ENCODE measurements at regions not wholly inside any gene's neighbourhood (a gene's known extent, or its start where the extent isn't known, plus 50 kb on each side); places are given as distances from the start of the nearest gene placed in this dataset.

DNA sequence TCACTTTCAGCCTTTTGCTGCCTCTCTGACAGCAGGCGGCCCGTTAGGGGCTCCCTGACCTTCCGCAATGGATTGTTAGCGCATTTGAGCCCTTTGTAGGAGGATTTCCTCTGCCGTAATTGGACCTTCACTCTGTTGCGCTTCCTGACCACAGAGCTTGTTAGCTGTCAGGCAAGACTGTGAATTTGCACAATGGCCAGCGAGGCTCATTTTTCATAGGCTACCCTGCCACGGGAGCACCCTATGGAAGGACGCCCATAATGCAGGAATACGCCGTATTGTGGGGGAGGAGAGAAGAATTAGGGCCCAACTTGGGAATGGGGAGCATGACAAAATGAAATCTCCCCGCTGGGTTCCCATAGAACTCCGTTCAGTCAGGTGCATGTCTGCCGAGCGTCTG lies 205.2 kb upstream of the NLRP1 start:
- DNase-seq = no peak

DNA sequence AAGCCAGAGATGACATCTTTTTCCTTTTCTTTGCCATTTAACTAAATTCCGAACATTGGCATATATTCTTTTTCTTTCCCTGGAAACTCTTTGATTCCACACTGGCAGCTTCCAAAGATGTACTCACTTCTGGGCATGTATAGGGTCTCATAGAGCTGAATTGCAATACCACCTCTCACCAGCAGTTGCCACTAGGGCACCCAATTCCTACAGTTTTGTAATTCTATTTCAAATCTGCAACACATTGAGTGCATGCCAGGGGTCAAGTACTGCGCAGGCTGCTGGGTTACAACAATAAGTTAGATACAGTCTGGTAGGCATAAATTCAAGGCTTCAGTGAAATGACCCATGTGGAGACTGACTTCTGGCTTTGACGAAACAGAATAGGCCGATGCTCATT lies 208.8 kb upstream of the NLRP1 start:
- no peak for DNase-seq

DNA sequence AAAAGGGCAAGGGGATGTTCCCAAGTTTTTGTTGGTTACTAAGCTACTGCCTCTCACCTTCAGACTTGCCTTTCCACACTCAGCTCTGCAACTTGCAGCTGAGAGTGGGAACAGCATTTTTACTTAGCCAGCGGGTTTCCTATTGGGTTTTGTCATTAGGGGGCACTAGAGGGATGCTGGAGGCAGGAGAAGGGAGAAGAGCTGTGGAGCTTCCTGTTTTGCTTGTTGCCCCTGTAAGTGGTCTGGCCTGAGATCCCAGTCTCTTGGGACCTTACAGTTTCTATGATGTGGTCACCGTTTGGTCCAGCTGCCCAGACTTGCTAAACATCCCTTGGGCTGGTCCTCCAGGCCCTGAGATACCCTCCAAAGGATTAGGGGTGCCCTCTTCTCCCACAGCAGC lies 209.6 kb upstream of the NLRP1 start:
- no peak for DNase-seq

DNA sequence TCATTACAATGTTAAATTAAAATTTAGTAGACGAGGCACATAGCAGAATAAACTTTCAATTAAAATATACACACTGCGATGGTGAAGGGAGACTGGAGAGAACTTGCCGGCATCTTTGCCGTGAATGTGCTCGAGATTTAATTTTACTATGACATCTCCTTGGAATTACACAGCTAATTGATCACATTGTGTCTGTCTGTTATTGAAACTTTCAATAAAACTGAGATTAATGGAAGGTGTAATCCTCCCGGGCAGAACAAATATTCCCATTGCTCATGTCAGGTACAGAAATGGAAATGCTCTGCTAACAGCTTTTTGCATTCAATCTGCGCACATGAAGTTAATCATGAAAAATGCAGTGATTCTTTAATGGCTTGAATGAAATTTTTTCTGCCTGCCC lies 210.1 kb upstream of the NLRP1 start:
- no peak for DNase-seq

DNA sequence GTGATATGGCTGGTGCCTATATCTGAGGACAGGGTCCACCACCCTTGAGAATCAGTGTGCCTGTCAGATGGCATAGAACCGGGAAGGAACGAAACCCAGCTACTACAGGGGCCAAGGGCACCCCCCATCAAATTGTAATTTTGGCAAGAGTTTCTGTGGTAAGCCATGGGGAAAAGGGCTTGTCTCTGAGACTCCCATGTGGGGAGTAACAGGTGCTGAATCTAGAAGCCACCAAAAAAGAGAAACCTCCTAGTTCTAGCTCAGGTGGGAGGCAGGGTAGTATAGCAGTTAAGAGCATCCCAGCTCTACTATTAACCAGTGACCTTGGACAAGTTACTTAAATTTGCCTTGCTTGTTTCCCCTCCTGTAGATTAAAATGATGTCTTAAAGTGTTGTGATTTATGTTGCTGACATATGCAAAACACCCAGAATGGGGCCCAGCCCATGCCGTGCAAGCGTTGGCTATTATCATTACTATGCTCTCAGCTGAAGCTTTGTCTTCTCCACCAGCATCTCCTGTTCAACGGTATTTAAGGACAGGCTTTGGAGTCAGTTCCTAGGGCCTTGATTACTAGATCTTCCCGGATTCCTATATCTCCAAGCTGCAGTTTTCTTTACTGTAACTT lies 210.7 kb upstream of the NLRP1 start:
- DNase-seq = no peak

DNA sequence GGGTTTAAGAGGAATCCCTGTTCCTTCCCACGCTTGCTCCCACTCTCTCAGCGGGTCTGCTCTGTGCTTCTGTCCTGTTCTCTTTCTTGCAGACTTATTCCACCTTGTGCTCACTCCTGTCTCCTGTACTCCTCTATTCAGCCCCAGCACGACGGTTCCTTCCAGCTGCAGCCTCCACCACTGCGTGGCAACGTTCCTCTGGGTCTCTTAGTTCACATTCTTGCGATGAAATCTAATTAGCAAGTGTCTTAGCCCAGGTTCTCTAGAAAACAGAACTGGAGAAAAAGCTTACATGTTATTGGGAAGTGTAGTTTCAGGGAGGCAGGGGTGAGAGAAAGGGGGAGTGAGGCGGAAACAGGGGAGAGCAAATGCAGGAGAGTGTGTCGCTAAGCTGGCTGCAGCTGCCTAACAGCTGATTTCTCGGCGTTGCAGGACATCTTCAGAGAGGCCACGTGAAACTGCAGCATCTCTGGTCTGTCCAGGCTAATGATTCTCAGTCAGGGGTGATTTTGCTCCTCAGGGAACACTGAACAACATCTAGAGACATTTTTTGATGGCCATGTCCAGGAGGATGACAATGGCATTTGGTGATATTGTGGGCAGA lies 213.2 kb upstream of the NLRP1 start:
- DNase-seq = no peak

DNA sequence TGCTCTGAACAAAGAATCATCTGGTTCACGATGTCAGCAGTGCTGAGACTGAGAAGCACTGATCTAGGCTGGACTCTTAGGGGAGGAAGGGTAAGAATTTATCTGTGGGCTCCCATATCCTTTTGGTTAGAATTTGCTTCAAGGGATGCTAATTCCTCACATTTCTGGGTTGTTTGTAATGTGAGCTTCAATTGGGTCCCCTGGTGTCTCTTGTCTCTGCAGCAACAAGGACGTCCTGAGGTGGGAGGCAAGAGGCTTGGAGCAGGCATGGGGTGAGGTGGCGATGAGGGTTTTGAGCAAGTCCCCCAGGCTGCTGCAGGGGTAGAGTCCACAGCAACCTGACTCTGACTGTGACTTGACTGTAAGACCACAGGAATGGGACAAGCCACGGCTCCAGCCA lies 213.8 kb upstream of the NLRP1 start:
- DNase-seq = no peak

DNA sequence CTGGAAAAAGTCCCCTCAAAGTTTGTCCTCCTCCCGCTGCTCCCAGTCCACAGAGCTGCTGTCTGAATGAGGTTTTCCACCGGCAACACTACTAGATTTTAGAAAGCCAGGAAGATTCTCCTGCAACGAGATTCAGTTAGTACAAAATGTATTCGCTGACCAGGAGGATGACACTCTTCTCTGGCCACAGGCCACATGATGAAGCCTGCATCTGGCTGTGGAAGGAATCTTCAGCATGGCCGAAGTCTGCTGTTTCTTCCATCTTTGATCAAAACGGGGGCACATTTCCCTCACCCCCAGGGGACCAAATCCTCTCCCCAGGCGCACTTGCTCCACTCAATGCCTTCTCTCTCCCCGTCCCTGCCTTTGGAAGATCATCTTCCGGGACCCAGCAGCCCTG lies 215.8 kb upstream of the NLRP1 start:
- DNase-seq = no peak

DNA sequence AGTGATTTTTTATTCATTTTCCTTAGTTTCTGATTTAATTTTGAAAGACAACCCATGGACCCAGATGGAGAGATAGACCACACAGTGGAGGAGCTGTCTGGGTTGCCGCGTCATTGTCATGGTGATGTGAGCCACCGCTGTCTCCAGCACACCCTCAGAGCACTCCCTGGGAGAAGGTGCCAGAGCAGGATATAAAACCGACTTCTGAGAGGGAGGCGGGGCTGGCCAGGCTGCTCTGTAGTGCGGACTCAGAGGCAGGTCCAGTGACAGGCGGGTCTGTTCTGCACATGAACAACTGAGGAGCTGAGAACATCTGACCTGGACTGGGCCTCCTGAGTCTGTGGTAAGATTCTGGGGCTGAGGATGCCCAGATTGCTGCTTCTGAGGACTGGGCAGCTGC lies 216.3 kb upstream of the NLRP1 start:
- no peak for DNase-seq

DNA sequence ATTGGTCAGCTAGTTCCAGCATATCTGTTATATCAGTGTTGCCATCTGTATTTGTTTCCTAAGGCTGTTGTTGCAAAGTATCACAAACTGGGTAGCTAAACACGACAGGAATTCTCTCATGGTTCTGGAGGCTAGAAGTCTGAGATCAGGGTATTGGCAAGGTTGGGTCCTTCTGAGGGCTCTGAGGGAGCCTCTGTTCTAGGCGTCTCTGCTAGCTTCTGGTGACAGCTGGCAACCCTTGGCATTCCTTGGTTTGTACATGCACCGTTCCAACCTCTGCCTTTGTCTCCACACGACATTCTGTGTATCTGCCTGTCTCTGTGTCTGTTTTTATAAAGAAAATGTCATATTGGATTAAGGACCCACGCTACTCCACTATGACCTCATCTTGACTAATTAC lies 219.9 kb upstream of the NLRP1 start:
- DNase-seq = no peak

DNA sequence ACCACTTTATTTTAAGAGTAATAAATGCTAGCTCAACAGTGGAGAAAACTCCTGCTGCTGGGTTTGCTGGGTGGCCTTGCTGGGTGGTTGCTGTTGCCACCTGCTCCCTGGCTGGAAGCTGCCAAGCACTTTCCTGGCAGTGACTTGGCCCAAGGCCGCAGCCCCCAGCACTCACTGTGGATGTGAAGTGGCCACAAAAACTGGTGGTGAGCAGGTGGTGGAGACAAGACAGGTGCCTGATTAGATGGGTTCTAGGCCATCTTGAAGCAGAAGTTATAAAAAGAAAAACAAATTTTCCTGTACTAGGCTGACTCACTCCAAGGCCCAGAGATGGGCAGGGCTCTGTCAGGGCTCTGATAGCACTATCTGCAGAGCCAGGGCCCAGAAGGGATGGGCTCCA lies 224.7 kb upstream of the NLRP1 start:
- no peak for DNase-seq

DNA sequence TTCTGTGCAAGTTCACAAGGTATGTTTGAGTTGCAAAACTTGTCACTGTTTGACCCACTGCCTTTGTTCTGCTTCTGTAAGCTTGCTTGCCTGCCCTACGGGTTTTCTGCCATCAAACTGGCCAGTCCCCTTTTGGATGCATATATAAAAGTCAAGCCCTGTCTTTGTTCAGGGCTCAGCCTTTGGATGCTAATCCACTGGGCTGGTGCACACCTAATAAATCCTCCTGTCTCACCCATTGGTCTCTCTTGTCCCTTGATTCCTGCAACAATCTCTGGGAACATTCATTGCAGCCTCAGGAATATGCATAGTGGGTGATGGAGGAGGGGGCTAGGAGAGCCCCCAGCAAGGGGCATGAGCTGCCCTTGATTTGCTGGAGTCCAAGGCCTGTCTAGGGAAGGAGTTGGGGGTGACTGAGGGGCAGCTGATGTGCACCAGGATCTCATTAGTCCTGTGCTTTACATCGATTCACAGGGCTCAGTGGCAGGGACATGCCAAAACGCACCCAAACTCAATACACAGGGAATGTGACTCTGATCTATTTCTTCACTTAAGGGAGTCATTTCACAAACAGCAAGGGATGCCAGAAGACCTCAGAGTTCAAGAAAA lies 225.4 kb upstream of the NLRP1 start:
- DNase-seq = no peak

DNA sequence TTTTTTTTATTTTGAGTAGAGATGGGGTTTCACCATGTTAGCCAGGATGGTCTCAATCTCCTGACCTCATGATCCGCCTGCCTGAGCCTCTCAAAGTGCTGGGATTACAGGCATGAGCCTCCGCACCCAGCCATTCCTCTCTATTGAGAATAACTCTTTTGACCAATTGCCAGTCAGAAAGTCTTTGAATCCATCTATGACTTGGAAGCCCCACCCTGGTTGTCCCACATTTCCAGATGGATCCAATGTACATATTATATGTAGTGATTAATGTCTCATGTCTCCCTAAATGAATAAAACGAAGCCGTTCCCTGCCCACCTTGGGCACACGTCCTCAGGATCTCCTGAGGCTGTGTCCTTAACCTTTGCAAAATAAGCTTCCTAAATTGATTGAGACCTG lies 228.3 kb upstream of the NLRP1 start:
- DNase-seq = no peak

DNA sequence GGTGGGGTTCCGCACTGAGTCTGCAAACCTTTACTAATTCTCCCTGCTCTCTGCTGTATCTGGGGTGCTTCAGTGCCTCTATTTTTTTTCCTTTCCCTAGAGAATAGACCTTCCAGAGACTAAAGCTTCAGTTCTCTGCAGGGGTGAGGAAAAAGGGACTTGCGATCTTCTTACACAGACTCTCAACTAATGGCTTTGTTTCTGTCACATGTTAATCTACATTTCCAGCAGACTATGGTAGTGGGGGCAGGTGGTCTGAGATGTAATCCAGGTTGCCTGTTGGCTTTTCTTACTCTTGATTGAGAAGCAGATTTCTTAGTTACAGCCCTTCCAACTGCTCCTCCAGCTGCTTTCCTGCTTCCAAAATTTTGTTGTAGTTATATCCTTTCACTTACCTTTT lies 229.0 kb upstream of the NLRP1 start:
- DNase-seq = no peak

DNA sequence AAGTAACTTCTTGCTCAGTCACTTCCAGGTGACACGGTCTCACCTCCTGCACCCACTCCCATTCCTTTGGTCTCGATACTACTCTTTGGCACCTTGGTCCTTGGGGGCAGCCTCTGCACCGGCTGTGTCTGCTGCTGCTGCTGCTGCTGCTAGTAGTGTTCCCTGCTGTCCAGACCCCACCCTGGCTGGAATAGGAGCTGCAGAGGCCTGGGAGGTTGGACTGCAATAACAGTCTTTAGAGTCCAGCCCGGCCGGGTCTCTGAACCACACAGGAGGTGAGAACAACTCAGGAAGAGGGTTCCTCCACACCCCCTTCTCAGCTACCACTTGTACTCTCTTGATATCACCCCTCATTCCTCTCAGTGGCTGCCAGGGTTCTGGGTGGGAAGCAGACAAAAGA lies 231.1 kb upstream of the NLRP1 start:
- DNase-seq = no peak

DNA sequence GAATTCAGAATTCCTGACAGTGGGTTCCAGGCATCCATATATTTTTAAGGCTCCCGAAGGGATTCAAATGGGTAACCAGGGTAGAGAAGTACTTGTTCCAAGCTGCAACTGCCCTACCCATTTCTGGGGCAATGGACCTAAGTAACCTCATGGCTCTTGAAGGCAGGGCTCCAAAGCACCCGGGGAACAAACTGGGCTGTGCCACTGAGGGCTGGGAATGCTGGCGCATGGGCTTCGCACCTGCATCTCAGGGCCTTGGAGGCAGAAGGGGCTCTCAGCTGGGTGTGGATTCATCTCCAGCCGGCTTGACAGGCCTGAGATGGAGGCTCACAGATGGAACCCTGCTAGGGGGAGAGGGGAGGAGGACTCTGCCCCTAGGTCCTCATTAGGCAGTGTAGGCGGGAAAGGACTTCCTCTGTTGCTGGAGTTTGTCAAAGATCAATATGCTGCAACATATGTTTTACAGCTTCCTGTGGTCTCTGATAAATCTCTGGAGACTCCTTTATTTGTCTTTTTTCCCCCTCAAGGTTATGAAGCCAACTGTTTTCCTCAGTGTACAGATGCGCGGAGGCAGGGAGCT lies 232.3 kb upstream of the NLRP1 start:
- DNase-seq = no peak

DNA sequence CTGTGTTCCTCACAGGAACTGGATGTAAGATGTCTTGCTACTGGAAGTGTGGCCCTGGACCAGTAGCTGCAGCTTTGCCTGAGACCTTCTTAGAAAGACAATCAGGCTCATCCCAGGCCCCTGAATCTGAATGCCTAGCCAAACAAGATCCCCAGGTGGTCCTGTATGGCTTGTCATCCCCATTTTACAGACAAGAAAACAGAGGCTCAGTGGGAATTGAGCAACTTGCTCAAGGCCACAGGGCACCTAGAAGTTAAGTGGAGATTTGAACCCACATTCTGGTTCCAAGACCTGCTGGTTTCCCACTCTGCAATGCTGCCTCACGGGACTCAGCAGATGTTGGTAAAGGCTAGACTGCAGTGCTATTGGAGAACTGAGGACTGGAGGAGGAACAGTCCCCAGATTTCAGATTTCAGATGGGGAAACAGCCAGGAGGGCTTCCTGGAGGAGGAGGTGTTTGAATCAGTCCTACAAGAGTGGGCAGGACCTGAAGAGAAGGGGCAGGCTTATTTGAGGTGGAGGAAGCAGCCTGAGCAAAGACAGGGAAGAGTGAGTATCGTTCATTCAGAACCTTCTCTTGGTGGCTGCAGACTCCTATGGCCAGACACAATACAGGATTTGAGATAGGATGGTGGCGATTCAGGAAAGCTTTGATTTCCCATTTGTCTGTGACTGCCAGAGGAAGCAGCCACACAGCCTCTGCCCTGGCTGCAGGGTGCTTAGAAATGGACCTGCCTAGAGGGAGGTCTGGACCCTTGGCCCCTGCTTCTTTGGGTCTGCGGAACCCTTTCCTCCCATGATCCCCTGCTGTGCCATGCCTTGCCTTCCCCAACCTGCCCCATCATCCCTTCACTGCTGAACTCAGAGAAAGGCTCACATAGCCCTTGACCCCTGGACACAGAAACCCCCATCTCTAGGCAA lies 233.4 kb upstream of the NLRP1 start:
- DNase-seq = no peak

DNA sequence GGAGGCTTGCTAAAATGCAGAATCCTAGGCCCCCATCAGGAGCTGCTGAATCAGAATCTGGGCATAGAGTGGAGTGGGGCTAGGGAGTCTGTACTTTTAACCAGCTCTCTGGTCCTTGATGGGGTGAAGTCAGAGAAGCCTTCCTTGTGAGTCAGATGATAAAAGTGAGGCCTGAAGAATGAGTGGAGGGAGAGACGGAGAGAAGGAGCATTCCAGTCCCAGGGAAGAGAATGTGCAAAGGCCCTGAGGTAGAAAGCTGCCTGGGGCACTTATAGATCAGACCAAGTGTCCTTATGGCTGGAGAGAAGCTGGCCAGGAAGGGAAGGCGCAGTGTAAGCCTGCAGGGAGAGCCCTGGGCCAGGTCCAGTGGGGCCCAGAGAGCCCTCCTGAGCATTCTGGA lies 235.1 kb upstream of the NLRP1 start:
- DNase-seq = no peak

DNA sequence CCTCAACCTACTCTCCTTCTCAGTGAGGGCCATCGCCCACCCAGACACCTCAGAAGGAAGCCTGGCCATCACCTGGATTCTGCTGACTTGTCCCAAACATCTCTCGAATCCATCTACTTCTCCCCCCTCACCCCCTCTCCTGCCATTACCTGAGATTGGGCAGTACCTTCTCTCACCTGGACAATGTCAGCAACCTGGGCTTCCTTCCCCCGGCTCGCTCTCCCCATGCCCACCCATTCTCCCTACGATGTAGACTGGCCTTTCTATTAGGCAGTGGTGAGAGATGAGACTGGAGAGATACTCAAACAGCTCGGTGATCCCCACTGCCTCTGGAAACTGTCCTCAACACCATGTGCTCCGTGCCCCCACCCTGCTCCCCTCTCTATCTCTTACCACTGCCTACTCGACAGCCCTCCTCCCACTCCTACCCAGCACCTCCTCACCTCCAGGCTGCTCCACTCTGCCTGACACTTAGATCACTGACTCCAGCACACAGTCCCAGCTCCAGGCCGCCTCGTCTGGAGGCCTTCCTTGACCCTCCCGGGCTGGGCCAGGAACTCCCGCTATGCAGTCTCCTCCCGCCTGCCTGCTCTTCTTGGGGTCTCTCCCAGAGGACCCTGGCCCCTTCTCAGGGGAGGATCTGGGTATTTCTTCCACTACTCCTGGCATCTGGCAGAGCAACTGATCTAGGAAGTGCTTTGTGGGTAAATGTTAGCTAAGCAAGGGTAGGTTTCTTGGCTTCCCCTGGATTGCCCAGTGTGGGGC lies 235.8 kb upstream of the NLRP1 start:
- no peak for DNase-seq

DNA sequence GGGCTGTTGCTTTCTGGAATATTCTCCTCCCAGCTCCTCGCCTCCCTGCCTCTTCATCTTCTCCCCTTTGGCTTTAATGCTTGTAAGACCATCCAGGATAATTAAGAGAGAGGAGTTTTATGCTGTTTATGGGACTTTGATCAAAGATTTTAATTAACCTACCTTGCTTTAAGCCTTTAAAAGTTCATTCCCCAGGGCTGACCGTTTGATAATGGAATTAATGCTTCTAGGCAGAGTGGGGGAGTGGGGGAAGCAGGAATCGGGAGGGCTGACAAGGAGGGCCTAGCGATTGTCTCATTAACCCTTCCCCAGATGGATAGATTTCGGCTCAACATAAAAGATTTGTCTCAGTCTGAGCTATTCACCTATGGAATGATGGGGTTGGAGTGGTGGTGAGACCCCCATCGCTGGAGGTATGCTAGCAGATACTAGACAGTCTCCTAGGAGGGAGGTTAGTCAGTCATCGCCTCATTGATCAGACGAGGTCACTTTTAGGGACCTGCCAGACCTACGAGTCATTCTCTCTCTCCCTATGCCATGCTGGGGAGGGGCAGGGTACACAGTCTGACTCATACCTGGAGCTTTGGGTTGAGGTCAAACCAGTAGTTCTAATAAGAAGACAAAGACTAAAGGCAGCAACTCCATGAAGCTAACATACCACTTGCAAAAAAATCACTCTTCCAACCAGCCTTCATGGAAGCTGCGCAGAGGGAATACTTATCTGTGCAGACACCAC lies 236.6 kb upstream of the NLRP1 start:
- no peak for DNase-seq

DNA sequence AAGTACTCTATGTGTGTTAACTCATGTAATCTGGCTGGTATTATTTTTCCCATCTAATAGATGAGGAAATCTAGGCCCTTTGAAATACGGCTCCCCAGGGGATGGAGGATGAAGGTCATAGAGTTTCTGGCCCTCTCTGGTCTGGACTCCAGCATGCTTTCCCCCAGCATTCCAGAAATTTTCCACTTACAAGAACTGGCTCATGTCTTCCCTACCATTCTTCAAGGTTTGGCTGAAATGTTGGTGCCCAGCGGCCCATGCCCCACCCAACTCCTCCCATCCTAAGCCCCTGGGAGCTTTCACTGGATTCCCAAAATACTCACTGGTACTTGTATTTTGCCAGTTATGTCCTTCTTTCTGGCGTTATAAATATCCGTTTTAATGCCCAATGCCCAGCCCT lies 237.5 kb upstream of the NLRP1 start:
- DNase-seq = no peak

All from left hindlimb (tissue), 1 donor.